Thyroid gland (tissue), 4 donors: ENCODE measurements at regions not wholly inside any gene's neighbourhood (a gene's known extent, or its start where the extent isn't known, plus 50 kb on each side); places are given as distances from the start of the nearest gene placed in this dataset.

Experiments used
- DNase-seq, 2 donors: peaks; one replicate each; pipeline ENCODE4 v3.0.0-alpha.2; 2019
- H3K27ac ChIP-seq, 3 donors: fragments of 200-600 bp; sonication (generic); 1 replicate in 2 of 3; 2 replicates in 1 of 3; pipeline ENCODE4 v1.5.1; 2016 to 2019; ENCODE audit warnings: mild to moderate bottlenecking in 1 of 3, moderate library complexity in 1 of 3
- H3K27me3 ChIP-seq: fragments of 200-600 bp; sonication (generic); one replicate; pipeline ENCODE4 v1.5.1; 2019
- H3K36me3 ChIP-seq, 2 donors: fragments of 200-600 bp; sonication (generic); one replicate each; pipeline ENCODE4 v1.5.1; 2016 to 2019
- H3K4me1 ChIP-seq, 2 donors: fragments of 200-600 bp; sonication (generic); one replicate each; pipeline ENCODE4 v1.5.1; 2017 to 2019
- H3K4me3 ChIP-seq, 3 donors: fragments of 200-600 bp; sonication (generic); replicated peaks in 1 of 3; 1 replicate in 2 of 3; 2 replicates in 1 of 3; pipeline ENCODE4 v1.5.1; 2016; ENCODE audit warnings: mild to moderate bottlenecking in 1 of 3
- H3K9me3 ChIP-seq: fragments of 200-600 bp; sonication (generic); one replicate; pipeline ENCODE4 v1.5.1; 2017
- CTCF ChIP-seq, 6 experiments: fragments of 200-600 bp in 3 of 6; fragments of 450-650 bp in 3 of 6; sonication (generic) in 3 of 6; IDR thresholded peaks; one replicate each; pipeline ENCODE4 v1.5.1; 2016 to 2019; ENCODE audit warnings: antibody characterized with exemption in 6 of 6, mild to moderate bottlenecking in 2 of 6, inconsistent platforms in 1 of 6, moderate library complexity in 1 of 6
- POLR2A ChIP-seq, 2 donors: fragments of 450-650 bp; IDR thresholded peaks; one replicate each; pipeline ENCODE4 v1.6.1; 2017; ENCODE audit warnings: antibody characterized with exemption in 2 of 2, mild to moderate bottlenecking in 2 of 2, moderate library complexity in 1 of 2
- WGBS, 2 donors: methylation state at CpG; one replicate each; pipeline ENCODE4 v1.1.5; 2017; 5-methylcytosine and 5-hydroxymethylcytosine counted together
- intact Hi-C: fragments of 100-400 bp; cut with DNase I; formaldehyde crosslinking; loops from one replicate; pipeline ENCODE4 v1.15.1; 2023

DNA sequence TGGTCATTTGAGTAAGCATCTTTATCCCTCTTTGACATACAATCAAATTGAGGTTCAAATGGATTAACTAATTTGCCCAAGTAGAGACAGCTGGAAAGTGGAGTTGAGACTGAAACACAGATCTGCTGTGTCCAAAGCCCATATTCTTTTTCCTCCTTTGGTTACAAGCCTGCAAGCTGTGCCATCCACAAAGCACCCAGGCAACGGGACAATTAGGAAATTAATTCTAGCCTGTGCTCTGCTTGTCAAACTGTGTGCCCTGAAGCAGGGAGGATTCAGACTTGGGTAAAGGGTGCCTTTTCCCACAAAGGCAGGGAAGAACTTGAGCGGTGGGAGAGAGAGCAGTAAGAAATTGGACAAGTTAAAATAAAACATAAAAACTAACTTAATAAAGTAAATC is 127.9 kb downstream of the DTWD1 start:
- intact Hi-C loops, result no loop called here
- no peak for DNase-seq
- Histone ChIP-seq H3K27ac (no peak overlapping the region), H3K4me3 (no peak overlapping the region), H3K36me3 (no peaks in the 10 kb centered on the region), H3K4me1 (no peaks in the 10 kb centered on the region), H3K27me3 (no peaks in the 10 kb centered on the region), H3K9me3 (no peaks in the 10 kb centered on the region)
- WGBS, 2 donors, result 91 to 97% methylated on average over 2 of the region's 2 CpGs
- no peak for TF ChIP-seq CTCF (IDR thresholded peaks at IDR 0.05)
- TF ChIP-seq POLR2A (IDR thresholded peaks at IDR 0.05), result no peak

DNA sequence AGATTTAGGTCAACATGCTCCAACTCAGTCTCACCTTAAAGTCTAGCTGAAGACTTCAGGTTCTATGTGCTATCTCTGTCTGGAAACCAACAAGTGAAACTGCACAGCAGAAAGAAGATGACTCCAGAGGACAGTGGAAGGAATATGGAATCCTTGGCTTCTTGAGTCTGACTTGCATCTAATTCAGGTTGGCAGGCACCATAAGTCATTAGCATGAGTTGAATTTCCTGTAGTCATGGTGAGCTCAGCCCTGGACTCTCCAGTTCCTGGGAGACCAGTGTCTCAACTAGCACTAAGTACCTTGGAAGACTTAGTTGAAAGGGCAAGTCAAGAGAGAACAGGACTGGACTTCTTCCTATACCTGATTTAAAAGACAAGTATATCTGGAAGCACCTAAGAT is 129.7 kb downstream of the DTWD1 start:
- intact Hi-C loops, result no loop called here
- Histone ChIP-seq H3K4me1 (no peaks in the 10 kb centered on the region), H3K36me3 (no peaks in the 10 kb centered on the region), H3K27me3 (no peaks in the 10 kb centered on the region), H3K9me3 (no peaks in the 10 kb centered on the region), H3K4me3 (no peak overlapping the region), H3K27ac (no peak overlapping the region)
- no peak for TF ChIP-seq POLR2A (IDR thresholded peaks at IDR 0.05)
- TF ChIP-seq CTCF (IDR thresholded peaks at IDR 0.05), result no peak
- no peak for DNase-seq

DNA sequence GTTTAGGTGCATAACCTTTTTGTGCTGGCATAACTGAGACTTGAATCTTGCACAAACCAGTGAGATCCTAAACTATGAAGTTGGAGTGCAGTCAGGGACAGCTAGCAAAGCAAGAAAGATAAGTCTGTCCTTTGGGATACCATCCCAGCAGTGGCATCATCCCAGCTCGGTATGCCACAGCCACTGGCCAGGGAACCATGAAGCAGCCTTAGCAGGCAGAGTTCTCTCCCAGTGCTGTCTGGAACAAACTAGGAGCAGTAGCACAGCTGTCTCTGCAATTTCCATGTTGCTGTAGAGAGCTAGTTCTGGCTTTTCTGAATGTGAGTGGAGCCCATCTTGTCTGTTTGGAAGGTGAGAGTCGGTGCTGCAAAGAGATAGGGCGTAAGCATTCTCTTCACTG is 130.3 kb downstream of the DTWD1 start:
- intact Hi-C loops, result no loop called here
- TF ChIP-seq CTCF (IDR thresholded peaks at IDR 0.05), result no peak
- TF ChIP-seq POLR2A (IDR thresholded peaks at IDR 0.05), result no peak
- no peaks in the 10 kb centered on the region for H3K36me3 ChIP-seq
- H3K27me3 ChIP-seq, result no peaks in the 10 kb centered on the region
- no peaks in the 10 kb centered on the region for H3K9me3 ChIP-seq
- WGBS, 2 donors, result 48 to 54% methylated on average over 3 of the region's 3 CpGs
- H3K4me1 ChIP-seq, result no peaks in the 10 kb centered on the region
- H3K27ac ChIP-seq, result no peak overlapping the region
- DNase-seq, result peak in 1 of 2 donors; percentile 8
- no peak overlapping the region for H3K4me3 ChIP-seq

DNA sequence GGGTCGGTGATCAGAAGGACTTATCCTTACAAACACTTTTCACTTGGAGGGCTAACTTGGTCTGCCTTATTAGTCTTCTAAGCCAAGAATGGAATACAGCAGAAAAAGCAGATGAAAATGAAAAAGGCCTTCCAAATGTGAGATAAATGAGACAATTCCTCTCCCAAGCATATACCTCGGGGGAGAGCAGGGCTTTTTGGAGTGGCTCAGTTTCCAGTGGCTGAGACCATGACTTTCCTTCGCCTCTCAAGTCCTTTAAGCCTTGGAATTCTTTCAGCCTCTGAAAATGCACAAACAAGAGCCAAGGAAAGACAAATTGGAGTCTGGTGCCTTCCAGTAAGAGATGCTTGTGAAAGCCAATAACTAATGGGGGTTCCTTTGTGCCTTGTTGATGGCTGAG is 130.9 kb downstream of the DTWD1 start:
- no peak for DNase-seq
- TF ChIP-seq POLR2A (IDR thresholded peaks at IDR 0.05) (no peak), CTCF (IDR thresholded peaks at IDR 0.05) (no peak)
- 66 to 77% methylated on average over 3 of the region's 3 CpGs for WGBS, 2 donors
- Histone ChIP-seq H3K4me3 (no peak overlapping the region), H3K27me3 (no peaks in the 10 kb centered on the region), H3K36me3 (no peaks in the 10 kb centered on the region), H3K4me1 (no peaks in the 10 kb centered on the region), H3K9me3 (no peaks in the 10 kb centered on the region), H3K27ac (no peak overlapping the region)
- intact Hi-C loops, result no loop called here

- DNase-seq, result no peak
- H3K4me1 ChIP-seq, result no peaks in the 10 kb centered on the region
- TF ChIP-seq POLR2A (IDR thresholded peaks at IDR 0.05), result no peak
- no peak for TF ChIP-seq CTCF (IDR thresholded peaks at IDR 0.05)
- WGBS, 2 donors, result 72 to 77% methylated on average over 2 of the region's 2 CpGs
- H3K27ac ChIP-seq, result no peak overlapping the region
- no peaks in the 10 kb centered on the region for H3K27me3 ChIP-seq
- H3K9me3 ChIP-seq, result no peaks in the 10 kb centered on the region
- intact Hi-C loops, result no loop called here
- no peak overlapping the region for H3K4me3 ChIP-seq
- H3K36me3 ChIP-seq, result no peaks in the 10 kb centered on the region
These were observed 131.7 kb downstream of the DTWD1 start for GRCh38 chr15:49752517-49752916.
